H9 (cell line): ENCODE measurements at regions not wholly inside any gene's neighbourhood (a gene's known extent, or its start where the extent isn't known, plus 50 kb on each side); places are given as distances from the start of the nearest gene placed in this dataset.

ENCODE experiments used
- DNase-seq: peaks from one replicate; pipeline ENCODE4 v3.0.0-alpha.2; 2017
- H2AFZ ChIP-seq: one replicate; pipeline ENCODE4 v1.6.1; 2013; ENCODE audit warnings: mild to moderate bottlenecking, low read length, control low read depth, moderate library complexity
- H2AK5ac ChIP-seq: 2 replicates; pipeline ENCODE4 v1.6.1; 2013; ENCODE audit warnings: low read length, control low read depth, mixed read lengths; ENCODE audit not compliant: insufficient read length
- H2BK120ac ChIP-seq: one replicate; pipeline ENCODE4 v1.6.1; 2013; ENCODE audit warnings: low read depth, mild to moderate bottlenecking, low read length, control low read depth, inconsistent platforms; ENCODE audit not compliant: poor library complexity, severe bottlenecking
- H2BK12ac ChIP-seq: 2 replicates; pipeline ENCODE4 v1.6.1; 2013; ENCODE audit warnings: low read length, control low read depth, mixed read lengths, low read depth; ENCODE audit not compliant: insufficient read length
- H2BK15ac ChIP-seq: 2 replicates; pipeline ENCODE4 v1.6.1; 2013; ENCODE audit warnings: low read depth, low read length, control low read depth
- H2BK20ac ChIP-seq: one replicate; pipeline ENCODE4 v1.6.1; 2013; ENCODE audit warnings: low read depth, mild to moderate bottlenecking, low read length, control low read depth, inconsistent platforms; ENCODE audit not compliant: poor library complexity, severe bottlenecking
- H2BK5ac ChIP-seq: 2 replicates; pipeline ENCODE4 v1.6.1; 2013; ENCODE audit warnings: low read length, control low read depth, mixed read lengths; ENCODE audit not compliant: insufficient read length
- H3K14ac ChIP-seq: 2 replicates; pipeline ENCODE4 v1.6.1; 2013; ENCODE audit warnings: low read length, control low read depth; ENCODE audit not compliant: insufficient read depth
- H3K18ac ChIP-seq: 2 replicates; pipeline ENCODE4 v1.6.1; 2013; ENCODE audit warnings: low read depth, mild to moderate bottlenecking, mixed read lengths, low read length, control low read depth; ENCODE audit not compliant: insufficient read length
- H3K23ac ChIP-seq: 2 replicates; pipeline ENCODE4 v1.6.1; 2013; ENCODE audit warnings: low read length, control low read depth, mixed read lengths, low read depth; ENCODE audit not compliant: insufficient read length
- H3K23me2 ChIP-seq: 2 replicates; pipeline ENCODE4 v1.6.1; 2013; ENCODE audit warnings: low read depth, mild to moderate bottlenecking, mixed read lengths, low read length, control low read depth; ENCODE audit not compliant: insufficient read length, poor library complexity, severe bottlenecking
- H3K27ac ChIP-seq: 2 replicates; pipeline ENCODE4 v1.5.1; 2013; ENCODE audit warnings: low read length, control low read depth, mixed read lengths, low read depth; ENCODE audit not compliant: insufficient read length
- H3K27me3 ChIP-seq: 2 replicates; pipeline ENCODE4 v1.6.1; 2013; ENCODE audit warnings: low read length, control low read depth, inconsistent platforms; ENCODE audit not compliant: insufficient read depth
- H3K4ac ChIP-seq: 2 replicates; pipeline ENCODE4 v1.6.1; 2013; ENCODE audit warnings: low read depth, mild to moderate bottlenecking, control low read depth, inconsistent platforms, low read length, moderate library complexity
- H3K4me1 ChIP-seq: 2 replicates; pipeline ENCODE4 v1.6.1; 2013; ENCODE audit warnings: low read length, control low read depth, inconsistent platforms; ENCODE audit not compliant: insufficient read depth
- H3K4me2 ChIP-seq: 2 replicates; pipeline ENCODE4 v1.6.1; 2013; ENCODE audit warnings: low read length, control low read depth, mixed read lengths; ENCODE audit not compliant: insufficient read length, insufficient read depth
- H3K56ac ChIP-seq: 2 replicates; pipeline ENCODE4 v1.6.1; 2013; ENCODE audit warnings: low read depth, mild to moderate bottlenecking, mixed read lengths, low read length, control low read depth; ENCODE audit not compliant: insufficient read length
- H3K79me1 ChIP-seq: 2 replicates; pipeline ENCODE4 v1.6.1; 2013; ENCODE audit warnings: low read depth, mild to moderate bottlenecking, moderate library complexity, low read length, control low read depth, inconsistent platforms; ENCODE audit not compliant: insufficient read depth, poor library complexity, severe bottlenecking
- H3K79me2 ChIP-seq: 2 replicates; pipeline ENCODE4 v1.6.1; 2013; ENCODE audit warnings: low read length, control low read depth, inconsistent platforms; ENCODE audit not compliant: insufficient read depth
- H3K9ac ChIP-seq: 2 replicates; pipeline ENCODE4 v1.6.1; 2013; ENCODE audit warnings: low read length, control low read depth, mixed read lengths; ENCODE audit not compliant: insufficient read length; ENCODE audit errors: extremely low read depth
- H3K9me3 ChIP-seq: one replicate; pipeline ENCODE4 v1.6.1; 2013; ENCODE audit warnings: low read depth, low read length, inconsistent platforms; ENCODE audit not compliant: control insufficient read depth
- H3T11ph ChIP-seq: one replicate; pipeline ENCODE4 v1.6.1; 2013; ENCODE audit warnings: mild to moderate bottlenecking, low read length, control low read depth, inconsistent platforms
- H4K20me1 ChIP-seq: one replicate; pipeline ENCODE4 v1.6.1; 2013; ENCODE audit not compliant: control insufficient read depth, insufficient read length, insufficient read depth
- H4K5ac ChIP-seq: 2 replicates; pipeline ENCODE4 v1.6.1; 2013; ENCODE audit warnings: low read depth, mild to moderate bottlenecking, mixed read lengths, low read length, control low read depth; ENCODE audit not compliant: insufficient read length
- H4K8ac ChIP-seq: replicated peaks from 2 replicates; pipeline ENCODE4 v1.6.1; 2013; ENCODE audit warnings: low read length, control low read depth, mixed read lengths, low read depth; ENCODE audit not compliant: insufficient read length
- H4K91ac ChIP-seq: 2 replicates; pipeline ENCODE4 v1.6.1; 2013; ENCODE audit warnings: low read depth, mild to moderate bottlenecking, moderate library complexity, mixed read lengths, low read length, control low read depth; ENCODE audit not compliant: insufficient read length
- H3K27ac Mint-ChIP-seq, 3 experiments: 2 replicates in 2 of 3; 3 replicates in 1 of 3; pipeline ENCODE4 v1.8.0; 2020 to 2021; ENCODE audit warnings: mixed read lengths in 3 of 3, mild to moderate bottlenecking in 1 of 3, moderate library complexity in 1 of 3
- H3K27me3 Mint-ChIP-seq: 2 replicates; pipeline ENCODE4 v1.8.0; 2021; ENCODE audit warnings: low read depth, mild to moderate bottlenecking, moderate library complexity, mixed read lengths
- H3K36me3 Mint-ChIP-seq, 3 experiments: 2 replicates in 2 of 3; 3 replicates in 1 of 3; pipeline ENCODE4 v1.8.0; 2020 to 2021; ENCODE audit warnings: low read depth in 3 of 3, mixed read lengths in 3 of 3; ENCODE audit not compliant: insufficient read depth in 1 of 3
- H3K4me1 Mint-ChIP-seq, 2 experiments: 2 replicates each; pipeline ENCODE4 v1.8.0; 2020; ENCODE audit warnings: mixed read lengths in 2 of 2
- H3K4me3 Mint-ChIP-seq, 2 experiments: 2 replicates in 1 of 2; 3 replicates in 1 of 2; pipeline ENCODE4 v1.8.0; 2020 to 2021; ENCODE audit warnings: mild to moderate bottlenecking in 2 of 2, mixed read lengths in 2 of 2, moderate library complexity in 1 of 2
- H3K9me3 Mint-ChIP-seq, 2 experiments: 2 replicates in 1 of 2; 3 replicates in 1 of 2; pipeline ENCODE4 v1.8.0; 2020; ENCODE audit warnings: mild to moderate bottlenecking in 2 of 2, mixed read lengths in 2 of 2, moderate library complexity in 1 of 2
- TF ChIP-seq, protein P1 (sequence below): fragments of 200-600 bp; sonication (generic); conservative IDR thresholded peaks from 3 replicates; pipeline ENCODE4 v1.8.0; 2021; ENCODE audit warnings: antibody characterized with exemption, mild to moderate bottlenecking

DNA sequence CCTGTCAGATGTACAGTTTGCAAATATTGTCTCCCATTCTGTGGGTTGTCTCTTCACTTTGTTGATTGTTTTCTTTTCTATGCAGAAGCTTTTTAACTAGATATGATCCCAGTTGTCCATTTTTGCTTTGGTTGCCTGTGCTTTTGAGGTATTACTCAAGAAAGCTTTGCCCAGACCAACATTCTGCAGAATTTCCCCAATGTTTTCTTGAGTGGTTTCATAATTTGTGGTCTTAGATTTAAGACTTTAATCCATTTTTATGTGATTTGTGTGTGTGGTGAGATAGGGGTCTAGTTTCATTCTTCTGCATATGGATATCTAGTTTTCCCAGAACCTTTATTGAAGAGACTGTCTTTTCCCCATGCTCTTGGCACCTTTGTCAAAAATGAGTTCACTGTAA, 116.9 kb downstream of the DUSP10 start:
- Histone ChIP-seq H3K27me3 (no peaks in the 10 kb centered on the region), H4K91ac (no peak overlapping the region), H2BK15ac (no peak overlapping the region), H3K4me2 (no peak overlapping the region), H2BK5ac (no peak overlapping the region), H3K18ac (no peak overlapping the region), H3T11ph (no peak overlapping the region), H3K4ac (no peak overlapping the region), H4K20me1 (no peaks in the 10 kb centered on the region), H3K79me2 (no peaks in the 10 kb centered on the region), H4K8ac (no peak overlapping the region), H2BK12ac (no peak overlapping the region), H3K56ac (no peak overlapping the region), H4K5ac (no peak overlapping the region), H3K9me3 (no peaks in the 10 kb centered on the region), H3K79me1 (no peaks in the 10 kb centered on the region), H2AFZ (no peak overlapping the region), H3K23me2 (no peaks in the 10 kb centered on the region), H2BK20ac (no peak overlapping the region), H2AK5ac (no peak overlapping the region), H3K23ac (no peak overlapping the region), H3K9ac (no peak overlapping the region), H3K14ac (no peak overlapping the region), H3K4me1 (no peaks in the 10 kb centered on the region), H3K27ac (no peak overlapping the region), H2BK120ac (no peak overlapping the region)
- H3K9me3 Mint-ChIP-seq, result 0 out of 5 replicates have a peak, but pooled peaks cover 0 to 2% of the 10 kb centered on the region in 2 experiments
- H3K4me3 Mint-ChIP-seq, result no peak overlapping the region
- TF ChIP-seq, protein P1, sequence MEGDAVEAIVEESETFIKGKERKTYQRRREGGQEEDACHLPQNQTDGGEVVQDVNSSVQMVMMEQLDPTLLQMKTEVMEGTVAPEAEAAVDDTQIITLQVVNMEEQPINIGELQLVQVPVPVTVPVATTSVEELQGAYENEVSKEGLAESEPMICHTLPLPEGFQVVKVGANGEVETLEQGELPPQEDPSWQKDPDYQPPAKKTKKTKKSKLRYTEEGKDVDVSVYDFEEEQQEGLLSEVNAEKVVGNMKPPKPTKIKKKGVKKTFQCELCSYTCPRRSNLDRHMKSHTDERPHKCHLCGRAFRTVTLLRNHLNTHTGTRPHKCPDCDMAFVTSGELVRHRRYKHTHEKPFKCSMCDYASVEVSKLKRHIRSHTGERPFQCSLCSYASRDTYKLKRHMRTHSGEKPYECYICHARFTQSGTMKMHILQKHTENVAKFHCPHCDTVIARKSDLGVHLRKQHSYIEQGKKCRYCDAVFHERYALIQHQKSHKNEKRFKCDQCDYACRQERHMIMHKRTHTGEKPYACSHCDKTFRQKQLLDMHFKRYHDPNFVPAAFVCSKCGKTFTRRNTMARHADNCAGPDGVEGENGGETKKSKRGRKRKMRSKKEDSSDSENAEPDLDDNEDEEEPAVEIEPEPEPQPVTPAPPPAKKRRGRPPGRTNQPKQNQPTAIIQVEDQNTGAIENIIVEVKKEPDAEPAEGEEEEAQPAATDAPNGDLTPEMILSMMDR, result no peak
- no peak for DNase-seq
- H3K4me1 Mint-ChIP-seq, result peaks cover 5 to 9% of the 10 kb centered on the region in 2 experiments
- H3K27me3 Mint-ChIP-seq, result no peaks in the 10 kb centered on the region
- H3K27ac Mint-ChIP-seq, result no peak overlapping the region
- peaks cover 0 to 2% (median 0%) of the 10 kb centered on the region in 3 experiments; a peak in 3 of 7 replicates for H3K36me3 Mint-ChIP-seq
